ENCODE measurements at regions not wholly inside any gene's neighbourhood (a gene's known extent, or its start where the extent isn't known, plus 50 kb on each side); places are given as distances from the start of the nearest gene placed in this dataset.

DNA sequence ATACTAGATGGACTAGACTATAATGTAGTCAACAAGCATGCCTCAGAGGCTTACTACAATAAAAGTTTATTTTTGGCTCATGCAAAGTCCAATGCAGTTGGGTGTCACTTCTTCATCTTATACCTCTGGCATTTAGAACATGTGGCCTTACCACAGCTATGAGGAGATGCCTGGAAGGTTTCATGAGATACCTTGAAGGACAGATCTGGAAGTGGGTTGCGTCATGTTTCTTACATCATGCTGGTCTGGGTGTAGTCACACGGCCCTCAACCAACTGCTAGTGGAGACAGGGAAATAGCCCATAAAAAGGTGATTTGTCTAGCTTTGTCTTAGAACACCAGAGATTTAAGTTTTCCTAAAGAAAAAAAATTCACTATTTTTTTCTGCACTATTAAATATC lies 91.7 kb upstream of the MMADHC start:
- H3K27me3 ChIP-seq (ENCODE audit: control insufficient read depth, insufficient read depth, low read length), result no peaks in the 10 kb centered on the region
- H3K36me3 ChIP-seq (ENCODE audit: control insufficient read depth, insufficient read depth, low read length), result no peaks in the 10 kb centered on the region
- H3K4me3 ChIP-seq (replicated peaks in 1 of 4; ENCODE audit: control extremely low read depth in 1 of 4, insufficient read depth in 1 of 4, low read depth in 3 of 4, low read length in 4 of 4), result no peak overlapping the region
- TF ChIP-seq, protein P1, sequence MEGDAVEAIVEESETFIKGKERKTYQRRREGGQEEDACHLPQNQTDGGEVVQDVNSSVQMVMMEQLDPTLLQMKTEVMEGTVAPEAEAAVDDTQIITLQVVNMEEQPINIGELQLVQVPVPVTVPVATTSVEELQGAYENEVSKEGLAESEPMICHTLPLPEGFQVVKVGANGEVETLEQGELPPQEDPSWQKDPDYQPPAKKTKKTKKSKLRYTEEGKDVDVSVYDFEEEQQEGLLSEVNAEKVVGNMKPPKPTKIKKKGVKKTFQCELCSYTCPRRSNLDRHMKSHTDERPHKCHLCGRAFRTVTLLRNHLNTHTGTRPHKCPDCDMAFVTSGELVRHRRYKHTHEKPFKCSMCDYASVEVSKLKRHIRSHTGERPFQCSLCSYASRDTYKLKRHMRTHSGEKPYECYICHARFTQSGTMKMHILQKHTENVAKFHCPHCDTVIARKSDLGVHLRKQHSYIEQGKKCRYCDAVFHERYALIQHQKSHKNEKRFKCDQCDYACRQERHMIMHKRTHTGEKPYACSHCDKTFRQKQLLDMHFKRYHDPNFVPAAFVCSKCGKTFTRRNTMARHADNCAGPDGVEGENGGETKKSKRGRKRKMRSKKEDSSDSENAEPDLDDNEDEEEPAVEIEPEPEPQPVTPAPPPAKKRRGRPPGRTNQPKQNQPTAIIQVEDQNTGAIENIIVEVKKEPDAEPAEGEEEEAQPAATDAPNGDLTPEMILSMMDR (conservative IDR thresholded peaks at IDR 0.05 in 1 of 2, IDR thresholded peaks at IDR 0.05 in 1 of 2; ENCODE audit: low read depth in 1 of 2, low read length in 2 of 2), result no peak
- no peak for TF ChIP-seq EZH2 (IDR thresholded peaks at IDR 0.05; ENCODE audit: low read length, missing control alignments)
- H3K9ac ChIP-seq (ENCODE audit: insufficient read depth, low read length), result no peak overlapping the region
- peak in 1 of 2 donors; percentile 60 for DNase-seq (ENCODE audit: low read depth in 2 of 2)
- H3K27ac ChIP-seq (ENCODE audit: insufficient read depth, low read length), result no peak overlapping the region
- no peaks in the 10 kb centered on the region for H3K9me3 ChIP-seq (ENCODE audit: control insufficient read depth, insufficient read depth, low read depth, low read length)
- no peaks in the 10 kb centered on the region for H4K20me1 ChIP-seq (ENCODE audit: control insufficient read depth, extremely low read depth, insufficient read depth, low read length)
- H3K4me2 ChIP-seq (ENCODE audit: extremely low read depth, insufficient read depth, low read length), result no peak overlapping the region
- H3K79me2 ChIP-seq (ENCODE audit: control insufficient read depth, insufficient read depth, low read length), result no peaks in the 10 kb centered on the region
- no peaks in the 10 kb centered on the region for H3K4me1 ChIP-seq (ENCODE audit: control insufficient read depth, extremely low read depth, insufficient read depth, low read length)
- H2AFZ ChIP-seq (ENCODE audit: low read length), result no peak overlapping the region

DNA sequence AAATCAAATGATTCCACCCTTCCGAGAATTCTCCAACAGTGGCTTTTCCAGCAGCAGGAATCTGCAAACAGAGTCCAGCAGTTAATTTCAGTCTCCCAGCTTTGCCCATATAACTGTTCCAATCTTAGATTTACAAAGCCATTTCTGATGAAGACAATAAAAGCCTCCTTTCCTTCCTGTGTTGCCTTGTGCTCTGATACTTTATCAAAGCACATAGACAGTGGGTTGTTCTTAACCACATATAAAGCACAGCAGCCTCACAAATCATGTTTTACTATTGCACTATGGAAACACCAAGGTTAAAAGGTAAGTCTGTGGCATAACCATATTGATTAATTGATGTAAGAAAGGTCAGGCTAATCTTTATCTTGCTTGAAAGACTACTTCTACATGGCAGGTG lies 89.8 kb upstream of the MMADHC start:
- H3K27me3 ChIP-seq (ENCODE audit: control insufficient read depth, insufficient read depth, low read length), result no peaks in the 10 kb centered on the region
- H3K4me1 ChIP-seq (ENCODE audit: control insufficient read depth, extremely low read depth, insufficient read depth, low read length), result no peaks in the 10 kb centered on the region
- H3K9ac ChIP-seq (ENCODE audit: insufficient read depth, low read length), result no peak overlapping the region
- no peaks in the 10 kb centered on the region for H4K20me1 ChIP-seq (ENCODE audit: control insufficient read depth, extremely low read depth, insufficient read depth, low read length)
- TF ChIP-seq EZH2 (IDR thresholded peaks at IDR 0.05; ENCODE audit: low read length, missing control alignments), result no peak
- TF ChIP-seq, protein P1 (conservative IDR thresholded peaks at IDR 0.05 in 1 of 2, IDR thresholded peaks at IDR 0.05 in 1 of 2; ENCODE audit: low read depth in 1 of 2, low read length in 2 of 2), result no peak
- no peaks in the 10 kb centered on the region for H3K9me3 ChIP-seq (ENCODE audit: control insufficient read depth, insufficient read depth, low read depth, low read length)
- no peak overlapping the region for H3K27ac ChIP-seq (ENCODE audit: insufficient read depth, low read length)
- H2AFZ ChIP-seq (ENCODE audit: low read length), result no peak overlapping the region
- H3K4me2 ChIP-seq (ENCODE audit: extremely low read depth, insufficient read depth, low read length), result no peak overlapping the region
- no peaks in the 10 kb centered on the region for H3K36me3 ChIP-seq (ENCODE audit: control insufficient read depth, insufficient read depth, low read length)
- no peak overlapping the region for H3K4me3 ChIP-seq (replicated peaks in 1 of 4; ENCODE audit: control extremely low read depth in 1 of 4, insufficient read depth in 1 of 4, low read depth in 3 of 4, low read length in 4 of 4)
- DNase-seq (ENCODE audit: low read depth in 2 of 2), result no peak
- H3K79me2 ChIP-seq (ENCODE audit: control insufficient read depth, insufficient read depth, low read length), result no peaks in the 10 kb centered on the region

DNA sequence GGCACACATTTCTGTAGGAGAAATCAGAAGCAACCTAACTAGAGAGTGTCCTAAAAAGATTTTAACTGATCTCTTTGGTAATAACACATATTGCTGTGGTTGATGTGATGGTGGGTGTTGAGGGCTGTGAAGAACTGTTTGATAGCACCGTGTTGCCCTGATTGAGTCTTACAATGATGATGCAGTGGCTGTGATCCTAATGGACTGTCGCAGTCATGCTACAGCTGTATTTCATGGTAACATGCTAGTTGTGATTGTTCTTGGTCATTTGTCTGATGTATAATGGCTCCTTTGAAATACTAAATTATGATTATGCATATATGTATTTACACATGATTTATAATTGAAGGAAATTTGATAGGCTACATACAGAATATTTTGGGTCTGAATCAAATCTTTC lies 82.5 kb upstream of the MMADHC start:
- DNase-seq (ENCODE audit: low read depth in 2 of 2), result no peak

More for the DNA sequence above, 82.5 kb upstream of the MMADHC start:
- H3K9ac ChIP-seq (ENCODE audit: insufficient read depth, low read length), result no peak overlapping the region
- no peak overlapping the region for H3K27ac ChIP-seq (ENCODE audit: insufficient read depth, low read length)
- H3K79me2 ChIP-seq (ENCODE audit: control insufficient read depth, insufficient read depth, low read length), result no peaks in the 10 kb centered on the region
- no peak for TF ChIP-seq EZH2 (IDR thresholded peaks at IDR 0.05; ENCODE audit: low read length, missing control alignments)
- TF ChIP-seq, protein P1 (conservative IDR thresholded peaks at IDR 0.05 in 1 of 2, IDR thresholded peaks at IDR 0.05 in 1 of 2; ENCODE audit: low read depth in 1 of 2, low read length in 2 of 2), result no peak
- H3K36me3 ChIP-seq (ENCODE audit: control insufficient read depth, insufficient read depth, low read length), result no peaks in the 10 kb centered on the region
- H3K4me1 ChIP-seq (ENCODE audit: control insufficient read depth, extremely low read depth, insufficient read depth, low read length), result no peaks in the 10 kb centered on the region
- no peaks in the 10 kb centered on the region for H3K27me3 ChIP-seq (ENCODE audit: control insufficient read depth, insufficient read depth, low read length)
- no peaks in the 10 kb centered on the region for H3K9me3 ChIP-seq (ENCODE audit: control insufficient read depth, insufficient read depth, low read depth, low read length)
- H3K4me2 ChIP-seq (ENCODE audit: extremely low read depth, insufficient read depth, low read length), result no peak overlapping the region
- no peak overlapping the region for H2AFZ ChIP-seq (ENCODE audit: low read length)
- no peaks in the 10 kb centered on the region for H4K20me1 ChIP-seq (ENCODE audit: control insufficient read depth, extremely low read depth, insufficient read depth, low read length)
- no peak overlapping the region for H3K4me3 ChIP-seq (replicated peaks in 1 of 4; ENCODE audit: control extremely low read depth in 1 of 4, insufficient read depth in 1 of 4, low read depth in 3 of 4, low read length in 4 of 4)

Data from fibroblast of lung (primary cell).